ENCODE measurements at regions not wholly inside any gene's neighbourhood (a gene's known extent, or its start where the extent isn't known, plus 50 kb on each side); places are given as distances from the start of the nearest gene placed in this dataset.

DNA sequence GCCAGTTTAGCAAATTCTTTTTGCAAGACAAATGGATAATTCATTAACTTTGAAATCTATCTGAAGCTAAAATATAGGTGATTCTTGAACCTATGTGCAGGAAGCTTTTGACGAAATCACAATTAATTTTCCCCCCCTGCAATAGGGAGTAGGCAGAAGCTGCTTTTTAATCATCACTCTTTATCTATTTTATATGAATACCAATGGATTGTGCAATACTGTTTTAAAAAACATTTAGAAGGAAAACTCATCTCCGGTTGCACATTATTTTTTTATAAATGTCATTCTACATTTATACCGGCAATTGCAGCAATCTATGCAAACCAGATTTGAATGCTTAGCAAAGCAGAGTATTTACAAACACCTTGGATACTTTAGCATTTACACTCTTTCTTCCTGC lies 121.1 kb upstream of the TMCO5A start:
- H3K9me3 Mint-ChIP-seq, result peaks cover 3% of the 10 kb centered on the region; the same call in 2 of the 3 replicates
- Histone ChIP-seq H3F3A (replicated peaks; ENCODE audit: low read depth) (no peaks in the 10 kb centered on the region), H2AFZ (no peak overlapping the region), H3K27me3 (ENCODE audit: insufficient read depth) (no peaks in the 10 kb centered on the region), H3K79me2 (replicated peaks; ENCODE audit: insufficient read depth) (no peaks in the 10 kb centered on the region), H3K36me3 (ENCODE audit: insufficient read depth) (no peaks in the 10 kb centered on the region), H3K4me1 (ENCODE audit: insufficient read depth) (no peaks in the 10 kb centered on the region), H3K4me3 (no peak overlapping the region), H4K20me1 (replicated peaks; ENCODE audit: insufficient read depth) (no peaks in the 10 kb centered on the region), H3K9me2 (ENCODE audit: insufficient read depth) (no peaks in the 10 kb centered on the region), H3K4me2 (no peak overlapping the region), H3K27ac (ENCODE audit: low read depth) (no peak overlapping the region)
- TF ChIP-seq ZNF462 (CRISPR knock-in tag; IDR thresholded peaks at IDR 0.05), result no peak
- TF ChIP-seq JUNB (IDR thresholded peaks at IDR 0.05; ENCODE audit: unreplicated experiment), result no peak
- TF ChIP-seq, protein P1, sequence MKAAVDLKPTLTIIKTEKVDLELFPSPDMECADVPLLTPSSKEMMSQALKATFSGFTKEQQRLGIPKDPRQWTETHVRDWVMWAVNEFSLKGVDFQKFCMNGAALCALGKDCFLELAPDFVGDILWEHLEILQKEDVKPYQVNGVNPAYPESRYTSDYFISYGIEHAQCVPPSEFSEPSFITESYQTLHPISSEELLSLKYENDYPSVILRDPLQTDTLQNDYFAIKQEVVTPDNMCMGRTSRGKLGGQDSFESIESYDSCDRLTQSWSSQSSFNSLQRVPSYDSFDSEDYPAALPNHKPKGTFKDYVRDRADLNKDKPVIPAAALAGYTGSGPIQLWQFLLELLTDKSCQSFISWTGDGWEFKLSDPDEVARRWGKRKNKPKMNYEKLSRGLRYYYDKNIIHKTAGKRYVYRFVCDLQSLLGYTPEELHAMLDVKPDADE (IDR thresholded peaks at IDR 0.05), result no peak
- no peak for TF ChIP-seq REST (IDR thresholded peaks at IDR 0.05; ENCODE audit: unreplicated experiment)
- no peak for DNase-seq (ENCODE audit: low spot score)
- no peak for ATAC-seq
- peaks cover 4% of the 10 kb centered on the region for H3K27me3 Mint-ChIP-seq (ENCODE audit: insufficient read depth, low read depth, poor library complexity)
- H3K4me1 Mint-ChIP-seq, result peaks cover 5% of the 10 kb centered on the region; the same call in 2 of the 3 replicates
- H3K27ac Mint-ChIP-seq, result no peak overlapping the region
- no peak overlapping the region for H3K4me3 Mint-ChIP-seq
- H3K36me3 Mint-ChIP-seq (ENCODE audit: low read depth), result no peaks in the 10 kb centered on the region

Data from GM23338 (cell line).